ENCODE measurements at regions not wholly inside any gene's neighbourhood (a gene's known extent, or its start where the extent isn't known, plus 50 kb on each side); places are given as distances from the start of the nearest gene placed in this dataset.
"Not testable (repeated sequence)": the region's sequence is repeated elsewhere in the genome, so short reads cannot be mapped to it uniquely, and the experiment has no call there.

GRCh38 chr18:75864816-75865215 is 437.3 kb upstream of the SMIM21 start:
- no peak for DNase-seq (ENCODE audit: low read depth in 3 of 3, low spot score in 2 of 3)

DNA sequence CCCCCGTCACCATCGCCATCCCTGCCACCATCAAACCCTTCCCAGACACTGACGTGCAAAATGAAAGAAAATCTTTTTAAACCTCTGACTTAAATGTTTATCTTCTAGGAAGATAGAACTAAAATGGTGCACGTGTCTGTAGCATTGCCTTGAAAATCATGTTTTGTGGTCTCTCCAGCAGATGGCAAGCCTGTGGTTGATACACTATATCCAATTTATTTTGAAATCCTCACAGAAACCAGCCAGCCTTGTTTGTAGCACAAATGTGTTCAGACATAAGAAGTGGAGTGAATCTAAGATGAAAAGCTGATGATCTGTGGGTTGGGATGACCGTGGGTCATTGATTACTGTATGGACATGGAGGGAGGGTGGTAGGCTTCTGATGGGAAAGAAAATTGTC is 436.2 kb upstream of the SMIM21 start:
- no peak for DNase-seq (ENCODE audit: low read depth in 3 of 3, low spot score in 2 of 3)

GRCh38 chr18:75862458-75862857 is 435.0 kb upstream of the SMIM21 start:
- DNase-seq (ENCODE audit: low read depth in 3 of 3, low spot score in 2 of 3), result no peak

- DNase-seq (ENCODE audit: low read depth in 3 of 3, low spot score in 2 of 3), result no peak
These were observed 432.7 kb upstream of the SMIM21 start for GRCh38 chr18:75860166-75860565.

DNA sequence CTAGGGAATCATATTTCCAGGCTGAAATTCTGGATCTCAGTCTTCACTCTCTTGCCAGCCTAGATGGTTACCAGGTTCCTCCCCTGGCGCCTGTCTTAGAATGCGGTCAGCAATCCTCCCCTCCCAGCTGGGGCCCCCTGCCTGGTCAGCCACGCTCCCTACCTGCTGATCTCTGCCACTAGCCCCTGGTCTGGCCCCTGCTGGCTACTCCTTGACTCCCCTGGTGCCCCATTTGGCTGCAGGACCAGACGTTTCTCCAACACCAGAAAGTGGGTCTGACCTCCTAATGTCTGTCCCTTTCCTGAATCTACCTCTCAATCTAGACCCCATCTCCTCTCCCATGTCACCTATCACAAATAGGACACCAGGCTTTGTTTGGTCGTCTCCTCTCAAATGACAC is 432.0 kb upstream of the SMIM21 start:
- no peak for DNase-seq (ENCODE audit: low read depth in 3 of 3, low spot score in 2 of 3)

GRCh38 chr18:75858754-75859153 is 431.3 kb upstream of the SMIM21 start:
- no peak for DNase-seq (ENCODE audit: low read depth in 3 of 3, low spot score in 2 of 3)

DNA sequence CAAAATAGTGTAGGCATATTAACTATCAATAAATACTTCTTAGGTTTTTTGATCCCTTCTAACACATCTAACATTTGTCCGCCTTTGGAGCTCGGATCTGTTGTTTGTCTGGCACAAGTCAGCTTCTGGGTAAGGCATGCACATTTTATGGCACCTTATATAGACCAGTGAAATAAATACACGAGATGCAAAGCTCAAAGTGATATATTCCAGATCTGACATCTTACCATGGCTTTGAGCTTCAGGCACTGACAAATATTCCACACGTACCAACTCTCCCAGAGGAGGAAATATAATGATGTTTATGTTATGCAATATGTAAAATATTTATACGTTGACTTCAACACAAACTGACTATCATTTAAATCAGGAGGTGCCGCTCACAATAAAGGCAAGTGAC is 430.1 kb upstream of the SMIM21 start:
- no peak for DNase-seq (ENCODE audit: low read depth in 3 of 3, low spot score in 2 of 3)

DNA sequence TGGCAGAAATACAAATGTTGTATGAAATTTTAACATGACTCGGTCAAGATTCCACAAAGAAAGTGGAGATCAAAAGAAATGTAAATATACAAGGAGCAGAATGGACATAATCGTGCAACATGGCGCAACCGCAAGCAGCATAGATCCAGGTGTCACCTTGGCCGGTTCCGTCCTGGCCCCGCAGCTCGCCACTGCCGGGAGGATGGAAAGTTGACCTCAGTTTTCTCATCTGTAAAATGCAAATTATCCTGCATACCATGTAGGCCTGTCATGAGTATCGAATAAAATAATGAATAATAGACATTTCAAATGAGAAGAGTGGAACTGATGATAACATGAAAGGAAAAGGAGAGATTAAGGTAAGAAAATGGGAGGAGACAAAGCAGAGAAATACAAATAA is 427.3 kb upstream of the SMIM21 start:
- DNase-seq (ENCODE audit: low read depth in 3 of 3, low spot score in 2 of 3), result no peak

DNA sequence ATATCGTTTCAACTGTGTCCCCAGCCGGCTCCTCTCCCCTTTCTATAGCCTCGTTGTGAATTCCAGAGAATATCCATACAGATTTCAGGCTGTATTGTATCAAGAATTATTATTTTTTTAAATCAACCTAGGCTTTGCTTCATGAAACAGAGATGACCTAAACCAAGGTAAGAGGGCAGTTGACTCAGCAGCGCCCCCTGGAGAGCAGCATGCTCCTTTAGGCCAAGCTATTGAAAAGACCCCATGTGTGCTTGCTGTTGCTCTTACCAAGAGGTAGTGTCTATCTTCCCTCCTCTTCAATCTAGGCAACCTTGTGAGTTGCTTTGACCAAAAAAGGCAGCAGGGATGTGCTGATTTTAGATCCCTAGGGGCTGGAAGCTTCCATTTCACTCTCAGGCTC is 426.7 kb upstream of the SMIM21 start:
- DNase-seq (ENCODE audit: low read depth in 3 of 3, low spot score in 2 of 3), result no peak

- no peak for DNase-seq (ENCODE audit: low read depth in 3 of 3, low spot score in 2 of 3)
These were observed 418.8 kb upstream of the SMIM21 start for GRCh38 chr18:75846321-75846720.

DNA sequence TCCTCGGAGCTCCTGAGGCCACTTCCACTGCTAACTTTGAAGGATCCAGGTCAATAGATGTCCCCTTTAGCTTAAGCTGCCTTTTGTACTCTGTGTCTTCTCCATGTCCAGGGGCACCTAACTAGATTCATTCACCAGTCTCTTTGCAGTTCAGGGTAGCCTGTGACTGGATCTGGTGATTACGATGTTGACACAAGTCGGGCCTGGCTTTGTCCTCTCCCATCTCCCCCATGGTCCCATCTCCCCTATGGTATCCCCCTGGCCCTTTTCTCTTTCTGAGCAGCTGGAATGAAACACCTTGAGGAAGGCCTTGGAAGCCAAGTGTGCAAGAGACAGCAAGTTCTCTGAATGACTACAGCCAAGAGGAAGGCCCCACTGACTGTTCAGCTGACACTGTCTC is 417.9 kb upstream of the SMIM21 start:
- DNase-seq (ENCODE audit: low read depth in 3 of 3, low spot score in 2 of 3), result no peak

GRCh38 chr18:75844146-75844545 is 416.6 kb upstream of the SMIM21 start:
- no peak for DNase-seq (ENCODE audit: low read depth in 3 of 3, low spot score in 2 of 3)

DNA sequence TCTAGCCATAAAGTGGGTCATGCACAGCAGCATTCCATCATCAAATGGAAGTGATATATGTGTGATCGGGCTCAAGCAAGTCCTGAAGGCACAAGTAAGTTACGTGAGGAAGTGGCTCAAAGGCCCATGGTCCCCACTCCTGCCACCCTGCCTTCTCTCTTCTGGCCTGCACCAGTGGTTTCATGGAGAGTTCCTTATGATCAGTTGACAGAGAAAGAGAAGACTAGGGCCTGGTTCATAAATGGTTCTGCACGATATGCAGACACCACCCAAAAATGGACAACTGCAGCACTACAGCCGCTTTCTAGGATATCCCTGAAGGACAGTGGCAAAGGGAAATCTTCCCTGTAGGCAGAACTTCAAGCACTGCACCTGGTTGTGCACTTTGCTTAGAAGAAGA is 412.6 kb upstream of the SMIM21 start:
- no peak for DNase-seq (ENCODE audit: low read depth in 3 of 3, low spot score in 2 of 3)

DNA sequence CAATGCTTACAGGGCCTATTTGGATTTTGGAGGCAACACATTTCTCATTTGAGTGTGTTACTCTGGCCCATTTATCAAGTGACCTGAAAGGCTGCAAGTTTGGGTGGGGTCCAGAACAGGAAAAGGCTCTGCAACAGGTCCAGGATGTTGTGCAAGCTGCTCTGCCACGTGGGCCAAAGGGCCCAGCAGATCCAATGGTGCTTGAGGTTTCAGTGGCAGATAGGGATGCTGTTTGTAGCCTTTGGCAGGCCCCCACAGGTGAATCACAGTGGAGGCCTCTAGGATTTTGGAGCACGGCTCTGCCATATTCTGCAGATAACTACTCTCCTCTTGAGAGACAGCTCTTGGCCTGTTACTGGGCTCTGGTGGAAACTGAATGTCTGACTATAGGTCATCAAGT is 412.2 kb upstream of the SMIM21 start:
- DNase-seq (ENCODE audit: low read depth in 3 of 3, low spot score in 2 of 3), result not testable (repeated sequence)

DNA sequence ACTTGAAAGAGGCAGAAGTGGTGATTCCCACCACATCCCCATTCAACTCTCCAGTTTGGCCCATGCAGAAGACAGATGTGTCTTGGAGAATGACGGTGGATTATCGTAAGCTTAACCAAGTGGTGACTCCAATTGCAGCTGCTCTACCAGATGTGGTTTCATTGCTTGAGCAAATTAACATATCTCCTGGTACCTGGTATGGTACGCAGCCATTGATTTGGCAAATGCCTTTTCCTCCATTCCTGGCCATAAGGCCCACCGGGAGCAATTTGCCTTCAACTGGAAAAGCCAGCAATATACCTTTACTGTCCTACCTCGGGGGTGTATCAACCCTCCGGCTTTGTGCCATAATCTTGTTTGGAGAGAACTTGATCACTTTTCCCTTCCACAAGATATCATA is 411.5 kb upstream of the SMIM21 start:
- DNase-seq (ENCODE audit: low read depth in 3 of 3, low spot score in 2 of 3), result no peak

DNA sequence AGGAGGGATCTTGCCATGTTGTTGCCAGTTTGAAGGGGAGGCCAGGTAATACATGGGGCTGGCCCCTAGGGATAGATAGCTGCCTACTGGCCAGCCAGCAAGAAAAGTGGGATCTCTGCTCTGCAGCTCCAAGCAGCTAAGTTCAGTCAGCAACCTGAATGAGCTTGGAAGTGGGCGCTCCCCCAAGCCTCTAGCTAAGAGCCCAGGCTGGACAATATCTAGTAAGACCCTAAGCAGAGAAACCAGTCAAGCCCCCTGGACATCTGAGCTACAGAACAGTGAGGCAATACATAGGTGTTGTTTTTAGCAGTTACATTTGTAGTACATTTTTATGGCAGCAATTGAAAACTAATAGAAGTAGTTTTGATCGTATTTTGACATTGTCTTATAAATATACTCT is 409.8 kb upstream of the SMIM21 start:
- DNase-seq (ENCODE audit: low read depth in 3 of 3, low spot score in 2 of 3), result no peak

GRCh38 chr18:75836516-75836915 is 409.0 kb upstream of the SMIM21 start:
- no peak for DNase-seq (ENCODE audit: low read depth in 3 of 3, low spot score in 2 of 3)

DNA sequence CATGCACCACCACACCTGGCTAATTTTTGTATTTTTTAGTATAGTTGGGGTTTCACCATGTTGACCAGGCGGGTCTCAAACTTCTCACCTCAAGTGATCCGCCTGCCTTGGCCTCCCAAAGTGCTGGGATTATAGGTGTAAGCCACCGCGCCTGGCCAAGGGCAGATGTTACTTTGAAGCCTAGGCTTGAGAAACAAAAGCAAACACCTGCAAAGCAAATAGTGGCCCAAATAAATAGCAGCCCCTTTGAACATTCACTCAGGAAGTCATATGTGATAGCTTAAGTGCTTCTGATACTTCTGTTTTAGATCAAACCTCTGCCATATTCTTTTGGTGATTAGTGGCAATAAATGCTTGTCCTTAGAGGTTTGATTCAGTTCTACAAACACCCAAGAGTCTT is 404.5 kb upstream of the SMIM21 start:
- no peak for DNase-seq (ENCODE audit: low read depth in 3 of 3, low spot score in 2 of 3)

GRCh38 chr18:75830828-75831227 is 403.3 kb upstream of the SMIM21 start:
- no peak for DNase-seq (ENCODE audit: low read depth in 3 of 3, low spot score in 2 of 3)

DNA sequence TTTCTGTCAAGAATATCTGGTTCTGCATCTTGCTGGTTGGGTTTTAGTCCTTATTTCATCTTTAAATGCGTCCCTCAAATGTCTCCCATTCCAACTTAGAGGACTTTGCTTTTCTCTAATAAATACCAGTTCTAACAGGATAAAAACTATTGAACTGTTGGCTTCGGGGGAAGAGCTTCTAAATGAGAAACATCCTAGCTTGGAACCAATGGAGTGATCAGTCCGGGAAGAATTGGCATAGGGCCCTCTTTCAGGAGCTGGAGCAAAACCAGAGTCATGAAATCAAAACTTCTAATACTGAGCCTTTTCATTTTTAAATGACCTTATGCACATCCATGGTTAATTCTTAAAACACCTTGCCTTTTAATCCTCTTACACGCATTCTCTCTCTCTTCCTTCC is 401.6 kb upstream of the SMIM21 start:
- no peak for DNase-seq (ENCODE audit: low read depth in 3 of 3, low spot score in 2 of 3)

DNA sequence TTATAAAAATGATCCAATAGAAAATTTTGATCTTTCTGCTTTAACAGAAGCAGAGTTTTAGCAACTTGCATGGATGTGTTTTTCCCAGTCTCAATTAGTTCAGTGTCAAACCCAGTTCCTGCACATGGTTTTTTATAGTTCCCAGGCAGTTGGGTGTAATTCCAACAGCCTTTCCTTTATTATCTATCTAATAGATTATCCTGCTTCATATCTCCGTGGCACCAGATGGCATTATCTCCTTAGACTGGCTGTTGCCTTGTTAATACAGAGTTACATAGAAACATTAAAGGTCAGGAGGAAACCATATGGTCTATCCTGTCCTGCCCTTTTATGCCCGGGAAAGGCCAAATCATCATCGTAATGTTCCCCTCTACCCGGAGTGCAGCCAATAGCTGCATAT is 400.9 kb upstream of the SMIM21 start:
- no peak for DNase-seq (ENCODE audit: low read depth in 3 of 3, low spot score in 2 of 3)

DNA sequence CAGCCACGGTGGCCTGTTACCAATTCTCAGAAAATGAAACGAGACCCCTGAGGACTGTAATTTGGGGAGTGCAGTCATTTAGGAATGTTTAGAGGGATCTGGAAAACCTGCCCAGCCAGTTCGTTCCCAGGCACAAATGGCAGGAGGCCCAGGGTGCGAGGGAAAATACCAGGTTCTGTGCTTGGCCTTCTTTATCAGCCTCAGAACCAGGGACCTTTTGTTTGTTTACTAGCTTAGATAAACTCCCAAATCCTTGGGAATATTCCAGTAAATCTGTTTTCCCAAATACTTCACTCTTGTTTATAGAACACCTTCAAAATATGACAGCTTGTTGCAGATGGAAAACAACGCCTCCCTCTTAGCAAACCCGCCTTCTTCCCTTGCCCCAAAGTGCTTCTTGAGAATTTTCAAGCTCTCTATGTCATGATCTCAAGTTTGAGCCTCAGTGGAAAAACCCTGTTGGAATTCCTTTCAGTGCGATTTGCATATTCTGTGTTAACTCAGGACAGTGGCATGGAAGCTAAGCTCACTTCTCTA is 400.3 kb upstream of the SMIM21 start:
- DNase-seq (ENCODE audit: low read depth in 3 of 3, low spot score in 2 of 3), result no peak

DNA sequence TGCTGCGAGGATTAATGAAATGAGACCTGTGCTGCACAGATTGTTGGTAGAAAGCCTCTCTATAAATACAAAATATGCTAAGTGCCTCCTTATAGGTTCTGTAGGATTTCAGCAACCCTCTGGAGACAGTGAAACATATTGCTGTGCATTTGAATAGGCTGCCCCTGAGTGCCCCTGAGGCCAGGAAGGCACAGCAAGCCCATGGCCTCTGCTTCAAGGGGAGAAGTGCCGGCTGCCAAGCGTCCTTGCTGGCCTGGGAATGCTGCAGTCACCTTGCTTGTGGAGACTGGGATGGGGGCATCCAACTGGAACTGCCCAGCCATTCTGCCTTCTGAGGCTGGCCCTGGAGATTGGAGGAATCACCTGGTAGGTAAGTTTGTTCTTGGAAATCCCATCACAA is 397.2 kb upstream of the SMIM21 start:
- no peak for DNase-seq (ENCODE audit: low read depth in 3 of 3, low spot score in 2 of 3)

GRCh38 chr18:75823471-75823870 is 396.0 kb upstream of the SMIM21 start:
- no peak for DNase-seq (ENCODE audit: low read depth in 3 of 3, low spot score in 2 of 3)
